GM12878 (cell line): ENCODE measurements at regions not wholly inside any gene's neighbourhood (a gene's known extent, or its start where the extent isn't known, plus 50 kb on each side); places are given as distances from the start of the nearest gene placed in this dataset.

ENCODE experiments used
- ATAC-seq: fragments of 200-7000 bp; cut with Tn5 transposase; 3 replicates; pipeline ENCODE4 v1.9.1; 2020; ENCODE audit warnings: mild to moderate bottlenecking, moderate library complexity
- BruUV-seq: library from RNA; stranded (reverse); fragments of 400-500 nt; replicated peaks from 2 replicates; lab custom pipeline; 2021; lab: Mats Ljungman, UMichigan
- CTCF ChIA-PET: fragments of 300-600 bp; sonication (Branson Sonifier 250); formaldehyde crosslinking; extraction: SDS; loops from one replicate; lab custom pipeline; 2021; ENCODE audit warnings: inconsistent platforms; lab: Yijun Ruan, JAX
- POLR2A ChIA-PET: fragments of 350-600 bp; formaldehyde crosslinking; extraction: SDS; loops from one replicate; lab custom pipeline; 2021; ENCODE audit warnings: inconsistent platforms; lab: Charles Lee
- RAD21 ChIA-PET: fragments of 300-600 bp; sonication (Branson Sonifier 250); formaldehyde crosslinking; loops from one replicate; lab custom pipeline; 2023; ENCODE audit warnings: antibody characterized with exemption; ENCODE audit not compliant: unreplicated experiment; lab: Charles Lee
- SMC1A ChIA-PET: fragments of 300-600 bp; sonication (Branson Sonifier 250); formaldehyde crosslinking; loops from one replicate; lab custom pipeline; 2023; ENCODE audit not compliant: unreplicated experiment, uncharacterized antibody; lab: Charles Lee
- DNase-seq: peaks from one replicate; pipeline ENCODE4 v3.0.0-alpha.2; 2011; ENCODE audit warnings: low read depth, low spot score
- FAIRE-seq: peaks from 3 replicates; lab custom pipeline; 2011; peaks lifted over from hg19 to GRCh38; lab: Jason Lieb, UNC
- H2AFZ ChIP-seq: 2 replicates; pipeline ENCODE4 v1.6.0; 2011; ENCODE audit warnings: low read depth, low read length, control low read depth; ENCODE audit not compliant: control insufficient read depth
- H3K27ac ChIP-seq: 2 replicates; pipeline ENCODE4 v1.5.1; 2011; ENCODE audit warnings: control low read depth; ENCODE audit not compliant: control insufficient read depth, insufficient read depth
- H3K27me3 ChIP-seq, 2 experiments: replicated peaks in 1 of 2; 2 replicates each; pipeline versions ENCODE4 v1.6.0 to v1.6.1; 2011; ENCODE audit warnings: low read length in 1 of 2; ENCODE audit not compliant: control insufficient read depth in 2 of 2, insufficient read depth in 2 of 2
- H3K36me3 ChIP-seq, 2 experiments: 2 replicates each; pipeline ENCODE4 v1.5.1; 2011; ENCODE audit warnings: low read length in 1 of 2; ENCODE audit not compliant: control insufficient read depth in 2 of 2, insufficient read depth in 2 of 2
- H3K4me1 ChIP-seq: 2 replicates; pipeline ENCODE4 v1.6.1; 2011; ENCODE audit warnings: mild to moderate bottlenecking, low read length, moderate library complexity, mixed read lengths; ENCODE audit not compliant: control insufficient read depth, insufficient read depth
- H3K4me2 ChIP-seq: 2 replicates; pipeline ENCODE4 v1.6.0; 2011; ENCODE audit warnings: control low read depth; ENCODE audit not compliant: control insufficient read depth, insufficient read depth
- H3K4me3 ChIP-seq: fragments of 200-600 bp; sonication (generic); 2 replicates; pipeline ENCODE4 v1.5.1; 2016
- H3K79me2 ChIP-seq: 2 replicates; pipeline ENCODE4 v1.6.0; 2011; ENCODE audit warnings: low read length; ENCODE audit not compliant: control insufficient read depth, insufficient read depth
- H3K9ac ChIP-seq: 2 replicates; pipeline ENCODE4 v1.8.0; 2011; ENCODE audit warnings: low read length, control low read depth, mixed read lengths; ENCODE audit not compliant: control insufficient read depth, insufficient read depth
- H3K9me3 ChIP-seq: replicated peaks from 3 replicates; pipeline ENCODE4 v1.5.1; 2011; ENCODE audit warnings: mild to moderate bottlenecking, low read length; ENCODE audit not compliant: control insufficient read depth, insufficient read depth
- H4K20me1 ChIP-seq: 2 replicates; pipeline ENCODE4 v1.6.0; 2011; ENCODE audit not compliant: control insufficient read depth, insufficient read depth
- CBX3 ChIP-seq: fragments of 200-600 bp; sonication (generic); IDR thresholded peaks from 2 replicates; pipeline ENCODE4 v1.6.1; 2016; ENCODE audit warnings: low read depth, borderline replicate concordance
- CEBPB ChIP-seq, 2 experiments: fragments of 150-350 bp in 1 of 2; IDR thresholded peaks; 2 replicates each; pipeline ENCODE4 v1.6.1; 2012 to 2014; ENCODE audit warnings: low read depth in 2 of 2, low read length in 2 of 2, borderline replicate concordance in 1 of 2, inconsistent platforms in 1 of 2
- DPF2 ChIP-seq: fragments of 450-650 bp; IDR thresholded peaks from 2 replicates; pipeline ENCODE4 v1.6.1; 2017; ENCODE audit warnings: mild to moderate bottlenecking
- ELK1 ChIP-seq: IDR thresholded peaks from 2 replicates; pipeline ENCODE4 v1.6.1; 2012; ENCODE audit warnings: low read depth, low read length, improper control_type of control experiment
- EZH2 ChIP-seq: IDR thresholded peaks from 2 replicates; pipeline ENCODE4 v1.6.1; 2012; ENCODE audit warnings: low read depth, mild to moderate bottlenecking, control low read depth, inconsistent platforms, low read length, borderline replicate concordance; ENCODE audit not compliant: control insufficient read depth
- HCFC1 ChIP-seq: fragments of 150-350 bp; IDR thresholded peaks from 2 replicates; pipeline ENCODE4 v1.6.1; 2014; ENCODE audit warnings: low read length
- HSF1 ChIP-seq: fragments of 150-350 bp; IDR thresholded peaks from 2 replicates; pipeline ENCODE4 v1.6.1; 2014; ENCODE audit warnings: mild to moderate bottlenecking, low read depth, low read length
- KDM1A ChIP-seq: fragments of 200-600 bp; sonication (generic); IDR thresholded peaks from 2 replicates; pipeline ENCODE4 v1.6.1; 2016; ENCODE audit warnings: borderline replicate concordance
- MAX ChIP-seq: IDR thresholded peaks from 2 replicates; pipeline ENCODE4 v1.6.1; 2012; ENCODE audit warnings: low read depth, low read length, improper control_type of control experiment
- MLLT1 ChIP-seq: fragments of 450-650 bp; IDR thresholded peaks from 2 replicates; pipeline ENCODE4 v1.6.1; 2016; ENCODE audit warnings: mild to moderate bottlenecking
- RBBP5 ChIP-seq: fragments of 200-600 bp; sonication (generic); conservative IDR thresholded peaks from 2 replicates; pipeline ENCODE4 v1.6.1; 2016
- RUNX3 ChIP-seq: IDR thresholded peaks from 2 replicates; pipeline ENCODE4 v1.6.1; 2012; ENCODE audit warnings: low read length, inconsistent platforms
- SMAD1 ChIP-seq: fragments of 450-650 bp; IDR thresholded peaks from 2 replicates; pipeline ENCODE4 v1.6.1; 2018; ENCODE audit warnings: mild to moderate bottlenecking, low read depth; ENCODE audit not compliant: partially characterized antibody
- SMAD5 ChIP-seq: IDR thresholded peaks from 2 replicates; pipeline ENCODE4 v1.6.1; 2016; ENCODE audit warnings: antibody characterized with exemption, low read depth
- SREBF1 ChIP-seq: IDR thresholded peaks from 2 replicates; pipeline ENCODE4 v1.6.1; 2012; ENCODE audit warnings: mild to moderate bottlenecking, low read length
- STAT1 ChIP-seq: fragments of 450-650 bp; conservative IDR thresholded peaks from 2 replicates; pipeline ENCODE4 v1.6.1; 2014; ENCODE audit warnings: antibody characterized with exemption, mild to moderate bottlenecking
- USF2 ChIP-seq: IDR thresholded peaks from 2 replicates; pipeline ENCODE4 v1.6.1; 2011; ENCODE audit warnings: low read depth, low read length, improper control_type of control experiment, borderline replicate concordance
- WGBS: methylation state at CpG from one replicate; pipeline ENCODE4 v1.1.6; 2016; ENCODE audit warnings: low lambda C conversion rate; ENCODE audit not compliant: insufficient replicate concordance, insufficient coverage; ENCODE audit errors: missing lambda C conversion rate; 5-methylcytosine and 5-hydroxymethylcytosine counted together
- in situ Hi-C: fragments of 300-500 bp; cut with MboI; formaldehyde crosslinking; loops from 9 replicates; pipeline ENCODE4 v1.14.3; 2018; ENCODE audit warnings: mixed read lengths
- intact Hi-C: fragments of 100-400 bp; cut with micrococcal nuclease; formaldehyde crosslinking; loops from one replicate; pipeline ENCODE4 v1.14.2; 2022; ENCODE audit not compliant: unreplicated experiment

- CTCF ChIA-PET: interaction anchor here (0.7 kb wide), 1 partner anchor 8 kb away, joined by 4 read pairs; no protein-coding TSS in a partner anchor
- no peak overlapping the region for H3K9ac ChIP-seq
- no peaks in the 10 kb centered on the region for H3K36me3 ChIP-seq
- SMC1A ChIA-PET: no interaction called here
- H3K4me2 ChIP-seq: no peak overlapping the region
- BruUV-seq: no TSS peak
- H3K4me1 ChIP-seq: no peaks in the 10 kb centered on the region
- no peaks in the 10 kb centered on the region; the same call in 1 of the 3 replicates for H3K9me3 ChIP-seq
- no peak for TF ChIP-seq DPF2
- no peak for TF ChIP-seq SMAD1
- TF ChIP-seq SREBF1: no peak
- TF ChIP-seq HCFC1: no peak
- no peak for TF ChIP-seq STAT1
- TF ChIP-seq MAX: no peak
- TF ChIP-seq KDM1A: no peak
- TF ChIP-seq RUNX3: no peak
- TF ChIP-seq CEBPB (IDR thresholded peaks at IDR 0.05; ENCODE audit: borderline replicate concordance in 1 of 2, low read depth in 2 of 2, low read length in 2 of 2): no peak
- no peak for TF ChIP-seq RBBP5
- TF ChIP-seq EZH2: no peak
- no peak for TF ChIP-seq HSF1
- TF ChIP-seq MLLT1: no peak
- no peak for TF ChIP-seq CBX3
- TF ChIP-seq SMAD5: no peak
- TF ChIP-seq ELK1: no peak
- TF ChIP-seq USF2: no peak
- WGBS: 19% methylated on average over 2 of the region's 2 CpGs
- H3K27ac ChIP-seq: no peak overlapping the region
- H3K4me3 ChIP-seq: no peak overlapping the region
- no peaks in the 10 kb centered on the region for H4K20me1 ChIP-seq
- DNase-seq (no peak), FAIRE-seq (no peak), ATAC-seq (no peak)
- intact Hi-C loops: no loop called here
- H3K79me2 ChIP-seq: no peaks in the 10 kb centered on the region
- POLR2A ChIA-PET: no interaction called here
- H2AFZ ChIP-seq: no peak overlapping the region
- no peaks in the 10 kb centered on the region for H3K27me3 ChIP-seq
- in situ Hi-C loops: no loop called here
- RAD21 ChIA-PET: no interaction called here
Measured at GRCh38 chr14:71204231-71204630, 297.0 kb downstream of the PCNX1 start.
